GM23338 (cell line): ENCODE measurements at regions not wholly inside any gene's neighbourhood (a gene's known extent, or its start where the extent isn't known, plus 50 kb on each side); places are given as distances from the start of the nearest gene placed in this dataset.

Experiments
- CREB1 ChIP-seq: fragments of 250-450 bp; sonication (Bioruptor Pico); IDR thresholded peaks from 2 replicates; pipeline ENCODE4 v1.5.0; 2020; ENCODE audit warnings: low read depth, mild to moderate bottlenecking, moderate library complexity
- EZH2 ChIP-seq: fragments of 200-600 bp; sonication (generic); IDR thresholded peaks from one replicate; pipeline ENCODE4 v1.8.0; 2017; ENCODE audit warnings: antibody characterized with exemption, mild to moderate bottlenecking, low read depth; ENCODE audit not compliant: unreplicated experiment
- EZH2phosphoT487 ChIP-seq: fragments of 200-600 bp; sonication (generic); IDR thresholded peaks from one replicate; pipeline ENCODE4 v1.8.1; 2018; ENCODE audit warnings: antibody characterized with exemption; ENCODE audit not compliant: unreplicated experiment
- JUNB ChIP-seq: IDR thresholded peaks from one replicate; pipeline ENCODE4 v1.6.1; 2016; ENCODE audit warnings: antibody characterized with exemption; ENCODE audit not compliant: unreplicated experiment
- NANOG ChIP-seq: IDR thresholded peaks from 2 replicates; pipeline ENCODE4 v1.6.1; 2016; ENCODE audit warnings: antibody characterized with exemption, borderline replicate concordance
- POLR2AphosphoS5 ChIP-seq: IDR thresholded peaks from 2 replicates; pipeline ENCODE4 v1.6.1; 2016; ENCODE audit warnings: antibody characterized with exemption, low read depth
- STAT1 ChIP-seq: IDR thresholded peaks from one replicate; pipeline ENCODE4 v1.6.1; 2016; ENCODE audit warnings: antibody characterized with exemption; ENCODE audit not compliant: unreplicated experiment
- ZNF114 ChIP-seq: fragments of 250-450 bp; sonication (Bioruptor Pico); IDR thresholded peaks from 2 replicates; pipeline ENCODE4 v1.5.0; 2020; ENCODE audit warnings: mild to moderate bottlenecking, moderate library complexity
- ZNF331 ChIP-seq: fragments of 250-450 bp; sonication (Bioruptor Pico); IDR thresholded peaks from 2 replicates; pipeline ENCODE4 v1.5.0; 2020; ENCODE audit warnings: low read depth, mild to moderate bottlenecking, moderate library complexity
- TF ChIP-seq, protein P1 (sequence below), 2 experiments: fragments of 200-600 bp in 1 of 2; sonication (generic) in 1 of 2; conservative IDR thresholded peaks; 2 replicates each; pipeline versions ENCODE4 v1.5.1 to v1.6.1; 2016 to 2017; ENCODE audit warnings: antibody characterized with exemption in 2 of 2, low read depth in 2 of 2, mild to moderate bottlenecking in 2 of 2, moderate library complexity in 1 of 2
- TF ChIP-seq, protein P2 (sequence below): IDR thresholded peaks from one replicate; pipeline ENCODE4 v1.6.1; 2018; ENCODE audit warnings: antibody characterized with exemption; ENCODE audit not compliant: unreplicated experiment
- TF ChIP-seq, protein P3 (sequence below): IDR thresholded peaks from 2 replicates; pipeline ENCODE4 v1.6.1; 2016; ENCODE audit warnings: antibody characterized with exemption
- TF ChIP-seq, protein P4 (sequence below): fragments of 250-450 bp; sonication (Bioruptor Pico); IDR thresholded peaks from 2 replicates; pipeline ENCODE4 v1.5.0; 2020; ENCODE audit warnings: mild to moderate bottlenecking, moderate library complexity

DNA sequence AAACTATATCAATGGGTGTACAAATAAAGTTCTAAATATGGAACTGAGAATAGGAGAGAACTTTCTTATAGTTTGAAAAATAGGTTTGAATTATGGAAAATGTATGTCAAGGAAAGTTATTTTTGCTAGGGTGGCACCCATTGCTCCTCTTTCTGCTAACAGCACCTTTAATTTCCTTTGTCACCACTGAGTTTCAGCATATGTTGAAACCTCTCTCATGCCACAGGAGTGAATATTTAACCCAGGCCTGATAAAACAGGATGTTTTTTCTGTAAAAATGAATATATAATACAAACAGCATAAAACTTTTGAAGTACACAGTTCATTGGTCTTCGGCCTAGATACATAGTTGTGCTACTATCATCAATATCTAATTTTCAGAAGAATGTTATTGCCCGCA, 385.5 kb upstream of the ANO5 start:
- TF ChIP-seq, protein P1, sequence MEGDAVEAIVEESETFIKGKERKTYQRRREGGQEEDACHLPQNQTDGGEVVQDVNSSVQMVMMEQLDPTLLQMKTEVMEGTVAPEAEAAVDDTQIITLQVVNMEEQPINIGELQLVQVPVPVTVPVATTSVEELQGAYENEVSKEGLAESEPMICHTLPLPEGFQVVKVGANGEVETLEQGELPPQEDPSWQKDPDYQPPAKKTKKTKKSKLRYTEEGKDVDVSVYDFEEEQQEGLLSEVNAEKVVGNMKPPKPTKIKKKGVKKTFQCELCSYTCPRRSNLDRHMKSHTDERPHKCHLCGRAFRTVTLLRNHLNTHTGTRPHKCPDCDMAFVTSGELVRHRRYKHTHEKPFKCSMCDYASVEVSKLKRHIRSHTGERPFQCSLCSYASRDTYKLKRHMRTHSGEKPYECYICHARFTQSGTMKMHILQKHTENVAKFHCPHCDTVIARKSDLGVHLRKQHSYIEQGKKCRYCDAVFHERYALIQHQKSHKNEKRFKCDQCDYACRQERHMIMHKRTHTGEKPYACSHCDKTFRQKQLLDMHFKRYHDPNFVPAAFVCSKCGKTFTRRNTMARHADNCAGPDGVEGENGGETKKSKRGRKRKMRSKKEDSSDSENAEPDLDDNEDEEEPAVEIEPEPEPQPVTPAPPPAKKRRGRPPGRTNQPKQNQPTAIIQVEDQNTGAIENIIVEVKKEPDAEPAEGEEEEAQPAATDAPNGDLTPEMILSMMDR (conservative IDR thresholded peaks at IDR 0.05; ENCODE audit: low read depth in 2 of 2), result no peak
- TF ChIP-seq POLR2AphosphoS5 (no peak), EZH2phosphoT487 (no peak), JUNB (no peak), EZH2 (no peak), NANOG (no peak), STAT1 (no peak), ZNF331 (CRISPR knock-in tag) (no peak), CREB1 (CRISPR knock-in tag) (no peak), ZNF114 (CRISPR knock-in tag) (no peak)
- TF ChIP-seq, protein P2, sequence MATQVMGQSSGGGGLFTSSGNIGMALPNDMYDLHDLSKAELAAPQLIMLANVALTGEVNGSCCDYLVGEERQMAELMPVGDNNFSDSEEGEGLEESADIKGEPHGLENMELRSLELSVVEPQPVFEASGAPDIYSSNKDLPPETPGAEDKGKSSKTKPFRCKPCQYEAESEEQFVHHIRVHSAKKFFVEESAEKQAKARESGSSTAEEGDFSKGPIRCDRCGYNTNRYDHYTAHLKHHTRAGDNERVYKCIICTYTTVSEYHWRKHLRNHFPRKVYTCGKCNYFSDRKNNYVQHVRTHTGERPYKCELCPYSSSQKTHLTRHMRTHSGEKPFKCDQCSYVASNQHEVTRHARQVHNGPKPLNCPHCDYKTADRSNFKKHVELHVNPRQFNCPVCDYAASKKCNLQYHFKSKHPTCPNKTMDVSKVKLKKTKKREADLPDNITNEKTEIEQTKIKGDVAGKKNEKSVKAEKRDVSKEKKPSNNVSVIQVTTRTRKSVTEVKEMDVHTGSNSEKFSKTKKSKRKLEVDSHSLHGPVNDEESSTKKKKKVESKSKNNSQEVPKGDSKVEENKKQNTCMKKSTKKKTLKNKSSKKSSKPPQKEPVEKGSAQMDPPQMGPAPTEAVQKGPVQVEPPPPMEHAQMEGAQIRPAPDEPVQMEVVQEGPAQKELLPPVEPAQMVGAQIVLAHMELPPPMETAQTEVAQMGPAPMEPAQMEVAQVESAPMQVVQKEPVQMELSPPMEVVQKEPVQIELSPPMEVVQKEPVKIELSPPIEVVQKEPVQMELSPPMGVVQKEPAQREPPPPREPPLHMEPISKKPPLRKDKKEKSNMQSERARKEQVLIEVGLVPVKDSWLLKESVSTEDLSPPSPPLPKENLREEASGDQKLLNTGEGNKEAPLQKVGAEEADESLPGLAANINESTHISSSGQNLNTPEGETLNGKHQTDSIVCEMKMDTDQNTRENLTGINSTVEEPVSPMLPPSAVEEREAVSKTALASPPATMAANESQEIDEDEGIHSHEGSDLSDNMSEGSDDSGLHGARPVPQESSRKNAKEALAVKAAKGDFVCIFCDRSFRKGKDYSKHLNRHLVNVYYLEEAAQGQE, result no peak
- TF ChIP-seq, protein P3, sequence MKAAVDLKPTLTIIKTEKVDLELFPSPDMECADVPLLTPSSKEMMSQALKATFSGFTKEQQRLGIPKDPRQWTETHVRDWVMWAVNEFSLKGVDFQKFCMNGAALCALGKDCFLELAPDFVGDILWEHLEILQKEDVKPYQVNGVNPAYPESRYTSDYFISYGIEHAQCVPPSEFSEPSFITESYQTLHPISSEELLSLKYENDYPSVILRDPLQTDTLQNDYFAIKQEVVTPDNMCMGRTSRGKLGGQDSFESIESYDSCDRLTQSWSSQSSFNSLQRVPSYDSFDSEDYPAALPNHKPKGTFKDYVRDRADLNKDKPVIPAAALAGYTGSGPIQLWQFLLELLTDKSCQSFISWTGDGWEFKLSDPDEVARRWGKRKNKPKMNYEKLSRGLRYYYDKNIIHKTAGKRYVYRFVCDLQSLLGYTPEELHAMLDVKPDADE, result no peak
- TF ChIP-seq, protein P4, sequence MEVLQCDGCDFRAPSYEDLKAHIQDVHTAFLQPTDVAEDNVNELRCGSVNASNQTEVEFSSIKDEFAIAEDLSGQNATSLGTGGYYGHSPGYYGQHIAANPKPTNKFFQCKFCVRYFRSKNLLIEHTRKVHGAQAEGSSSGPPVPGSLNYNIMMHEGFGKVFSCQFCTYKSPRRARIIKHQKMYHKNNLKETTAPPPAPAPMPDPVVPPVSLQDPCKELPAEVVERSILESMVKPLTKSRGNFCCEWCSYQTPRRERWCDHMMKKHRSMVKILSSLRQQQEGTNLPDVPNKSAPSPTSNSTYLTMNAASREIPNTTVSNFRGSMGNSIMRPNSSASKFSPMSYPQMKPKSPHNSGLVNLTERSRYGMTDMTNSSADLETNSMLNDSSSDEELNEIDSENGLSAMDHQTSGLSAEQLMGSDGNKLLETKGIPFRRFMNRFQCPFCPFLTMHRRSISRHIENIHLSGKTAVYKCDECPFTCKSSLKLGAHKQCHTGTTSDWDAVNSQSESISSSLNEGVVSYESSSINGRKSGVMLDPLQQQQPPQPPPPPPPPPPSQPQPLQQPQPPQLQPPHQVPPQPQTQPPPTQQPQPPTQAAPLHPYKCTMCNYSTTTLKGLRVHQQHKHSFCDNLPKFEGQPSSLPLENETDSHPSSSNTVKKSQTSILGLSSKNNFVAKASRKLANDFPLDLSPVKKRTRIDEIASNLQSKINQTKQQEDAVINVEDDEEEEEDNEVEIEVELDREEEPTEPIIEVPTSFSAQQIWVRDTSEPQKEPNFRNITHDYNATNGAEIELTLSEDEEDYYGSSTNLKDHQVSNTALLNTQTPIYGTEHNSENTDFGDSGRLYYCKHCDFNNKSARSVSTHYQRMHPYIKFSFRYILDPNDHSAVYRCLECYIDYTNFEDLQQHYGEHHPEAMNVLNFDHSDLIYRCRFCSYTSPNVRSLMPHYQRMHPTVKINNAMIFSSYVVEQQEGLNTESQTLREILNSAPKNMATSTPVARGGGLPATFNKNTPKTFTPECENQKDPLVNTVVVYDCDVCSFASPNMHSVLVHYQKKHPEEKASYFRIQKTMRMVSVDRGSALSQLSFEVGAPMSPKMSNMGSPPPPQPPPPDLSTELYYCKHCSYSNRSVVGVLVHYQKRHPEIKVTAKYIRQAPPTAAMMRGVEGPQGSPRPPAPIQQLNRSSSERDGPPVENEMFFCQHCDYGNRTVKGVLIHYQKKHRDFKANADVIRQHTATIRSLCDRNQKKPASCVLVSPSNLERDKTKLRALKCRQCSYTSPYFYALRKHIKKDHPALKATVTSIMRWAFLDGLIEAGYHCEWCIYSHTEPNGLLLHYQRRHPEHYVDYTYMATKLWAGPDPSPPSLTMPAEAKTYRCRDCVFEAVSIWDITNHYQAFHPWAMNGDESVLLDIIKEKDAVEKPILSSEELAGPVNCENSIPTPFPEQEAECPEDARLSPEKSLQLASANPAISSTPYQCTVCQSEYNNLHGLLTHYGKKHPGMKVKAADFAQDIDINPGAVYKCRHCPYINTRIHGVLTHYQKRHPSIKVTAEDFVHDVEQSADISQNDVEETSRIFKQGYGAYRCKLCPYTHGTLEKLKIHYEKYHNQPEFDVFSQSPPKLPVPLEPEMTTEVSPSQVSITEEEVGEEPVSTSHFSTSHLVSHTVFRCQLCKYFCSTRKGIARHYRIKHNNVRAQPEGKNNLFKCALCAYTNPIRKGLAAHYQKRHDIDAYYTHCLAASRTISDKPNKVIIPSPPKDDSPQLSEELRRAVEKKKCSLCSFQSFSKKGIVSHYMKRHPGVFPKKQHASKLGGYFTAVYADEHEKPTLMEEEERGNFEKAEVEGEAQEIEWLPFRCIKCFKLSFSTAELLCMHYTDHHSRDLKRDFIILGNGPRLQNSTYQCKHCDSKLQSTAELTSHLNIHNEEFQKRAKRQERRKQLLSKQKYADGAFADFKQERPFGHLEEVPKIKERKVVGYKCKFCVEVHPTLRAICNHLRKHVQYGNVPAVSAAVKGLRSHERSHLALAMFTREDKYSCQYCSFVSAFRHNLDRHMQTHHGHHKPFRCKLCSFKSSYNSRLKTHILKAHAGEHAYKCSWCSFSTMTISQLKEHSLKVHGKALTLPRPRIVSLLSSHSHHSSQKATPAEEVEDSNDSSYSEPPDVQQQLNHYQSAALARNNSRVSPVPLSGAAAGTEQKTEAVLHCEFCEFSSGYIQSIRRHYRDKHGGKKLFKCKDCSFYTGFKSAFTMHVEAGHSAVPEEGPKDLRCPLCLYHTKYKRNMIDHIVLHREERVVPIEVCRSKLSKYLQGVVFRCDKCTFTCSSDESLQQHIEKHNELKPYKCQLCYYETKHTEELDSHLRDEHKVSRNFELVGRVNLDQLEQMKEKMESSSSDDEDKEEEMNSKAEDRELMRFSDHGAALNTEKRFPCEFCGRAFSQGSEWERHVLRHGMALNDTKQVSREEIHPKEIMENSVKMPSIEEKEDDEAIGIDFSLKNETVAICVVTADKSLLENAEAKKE, result no peak
